SK-N-SH (cell line): ENCODE measurements at regions not wholly inside any gene's neighbourhood (a gene's known extent, or its start where the extent isn't known, plus 50 kb on each side); places are given as distances from the start of the nearest gene placed in this dataset.

ENCODE experiments used
- CTCF ChIA-PET: fragments of 300-600, 350-600 bp; formaldehyde crosslinking; extraction: SDS; loops from one replicate; lab custom pipeline; 2021; lab: Yijun Ruan, JAX
- POLR2A ChIA-PET: fragments of 350-600 bp; sonication (Branson Sonifier 250); formaldehyde crosslinking; extraction: SDS; loops from one replicate; lab custom pipeline; 2020; ENCODE audit warnings: antibody characterized with exemption, inconsistent platforms; lab: Yijun Ruan, JAX
- DNase-seq: peaks from one replicate; pipeline ENCODE4 v3.0.0; 2012
- H2AFZ ChIP-seq: fragments of 200-600 bp; sonication (generic); 2 replicates; pipeline ENCODE4 v1.8.1; 2016; ENCODE audit warnings: antibody characterized with exemption, mild to moderate bottlenecking, low read depth
- H3F3A ChIP-seq: fragments of 200-600 bp; sonication (generic); replicated peaks from 2 replicates; pipeline ENCODE3; 2016; ENCODE audit warnings: antibody characterized with exemption, mild to moderate bottlenecking; ENCODE audit not compliant: insufficient read depth
- H3K27ac ChIP-seq, 2 experiments: fragments of 200-500 bp in 1 of 2; fragments of 200-600 bp in 1 of 2; sonication (Bioruptor generic) in 1 of 2; sonication (generic), shearing (Covaris generic) in 1 of 2; 2 replicates each; pipeline versions ENCODE4 v1.5.1 to v1.6.1; 2014 to 2016; ENCODE audit warnings: low read depth in 2 of 2, inconsistent platforms in 1 of 2, low read length in 1 of 2, mild to moderate bottlenecking in 1 of 2, mixed read lengths in 1 of 2
- H3K27me3 ChIP-seq: fragments of 200-600 bp; sonication (generic), shearing (Covaris generic); 2 replicates; pipeline ENCODE4 v1.6.1; 2016; ENCODE audit warnings: mixed run types; ENCODE audit not compliant: insufficient read depth
- H3K36me3 ChIP-seq, 2 experiments: fragments of 200-500 bp in 1 of 2; fragments of 200-600 bp in 1 of 2; sonication (Bioruptor generic) in 1 of 2; sonication (generic) in 1 of 2; replicated peaks in 1 of 2; 2 replicates each; pipeline versions ENCODE3 to v1.5.1; 2014 to 2016; ENCODE audit warnings: low read length in 1 of 2, mild to moderate bottlenecking in 1 of 2; ENCODE audit not compliant: insufficient read depth in 2 of 2, control insufficient read depth in 1 of 2
- H3K4me1 ChIP-seq, 2 experiments: fragments of 200-500 bp in 1 of 2; fragments of 200-600 bp in 1 of 2; sonication (Bioruptor generic) in 1 of 2; sonication (generic), shearing (Covaris generic) in 1 of 2; 2 replicates each; pipeline versions ENCODE4 v1.5.1 to v1.6.1; 2014 to 2016; ENCODE audit warnings: low read depth in 1 of 2, low read length in 1 of 2, mixed run types in 1 of 2; ENCODE audit not compliant: insufficient read depth in 2 of 2, control insufficient read depth in 1 of 2
- H3K4me2 ChIP-seq: fragments of 200-600 bp; sonication (generic), shearing (Covaris generic); 2 replicates; pipeline ENCODE4 v1.6.1; 2017; ENCODE audit warnings: mixed run types
- H3K4me3 ChIP-seq, 2 experiments: fragments of 200-500 bp in 1 of 2; fragments of 200-600 bp in 1 of 2; sonication (Bioruptor generic) in 1 of 2; sonication (generic), shearing (Covaris generic) in 1 of 2; 2 replicates each; pipeline versions ENCODE4 v1.5.1 to v1.8.1; 2014 to 2016; ENCODE audit warnings: low read depth in 2 of 2, inconsistent platforms in 1 of 2, low read length in 1 of 2, mild to moderate bottlenecking in 1 of 2, mixed read lengths in 1 of 2, moderate library complexity in 1 of 2
- H3K79me2 ChIP-seq: fragments of 200-600 bp; sonication (generic); 2 replicates; pipeline ENCODE4 v1.8.1; 2017; ENCODE audit warnings: mild to moderate bottlenecking; ENCODE audit not compliant: insufficient read depth
- H3K9ac ChIP-seq: fragments of 200-600 bp; sonication (generic); 2 replicates; pipeline ENCODE4 v1.6.1; 2017; ENCODE audit warnings: mixed run types
- H3K9me2 ChIP-seq: fragments of 200-600 bp; sonication (generic); 2 replicates; pipeline ENCODE4 v1.6.1; 2017; ENCODE audit warnings: mixed run types
- H3K9me3 ChIP-seq: fragments of 200-600 bp; sonication (generic); 2 replicates; pipeline ENCODE4 v1.6.1; 2017; ENCODE audit warnings: mixed run types, mild to moderate bottlenecking, moderate library complexity
- H4K20me1 ChIP-seq: fragments of 200-600 bp; sonication (generic); 2 replicates; pipeline ENCODE4 v1.6.1; 2017; ENCODE audit warnings: mild to moderate bottlenecking, mixed run types; ENCODE audit not compliant: insufficient read depth
- ELF1 ChIP-seq: IDR thresholded peaks from 2 replicates; pipeline ENCODE4 v1.4.0; 2012
- EZH2phosphoT487 ChIP-seq: fragments of 200-600 bp; sonication (generic); IDR thresholded peaks from 2 replicates; pipeline ENCODE4 v1.6.1; 2017; ENCODE audit warnings: low read depth, mixed run types, mild to moderate bottlenecking, antibody characterized with exemption, moderate library complexity, borderline replicate concordance
- FOXM1 ChIP-seq: IDR thresholded peaks from 2 replicates; pipeline ENCODE4 v1.4.0; 2012; ENCODE audit warnings: low read depth, mild to moderate bottlenecking
- GABPA ChIP-seq: IDR thresholded peaks from 2 replicates; pipeline ENCODE4 v1.4.0; 2012; ENCODE audit warnings: low read depth, mild to moderate bottlenecking
- JUND ChIP-seq: IDR thresholded peaks from 2 replicates; pipeline ENCODE4 v1.4.0; 2012
- MAX ChIP-seq: IDR thresholded peaks from 2 replicates; pipeline ENCODE4 v1.4.0; 2012; ENCODE audit warnings: low read depth
- MEF2A ChIP-seq: IDR thresholded peaks from 2 replicates; pipeline ENCODE4 v1.4.0; 2012; ENCODE audit warnings: low read depth, borderline replicate concordance
- MXI1 ChIP-seq: IDR thresholded peaks from 2 replicates; pipeline ENCODE4 v1.6.1; 2012; ENCODE audit warnings: mild to moderate bottlenecking, low read depth, low read length, improper control_type of control experiment
- NRF1 ChIP-seq: IDR thresholded peaks from 2 replicates; pipeline ENCODE4 v1.6.1; 2012; ENCODE audit warnings: low read depth, mild to moderate bottlenecking, low read length
- POLR2AphosphoS5 ChIP-seq: IDR thresholded peaks from 2 replicates; pipeline ENCODE4 v1.6.1; 2012; ENCODE audit warnings: low read depth, low read length
- RAD21 ChIP-seq: IDR thresholded peaks from 2 replicates; pipeline ENCODE4 v1.6.1; 2012; ENCODE audit warnings: mild to moderate bottlenecking, low read length
- RCOR1 ChIP-seq: fragments of 150-350 bp; IDR thresholded peaks from 2 replicates; pipeline ENCODE4 v1.6.1; 2017; ENCODE audit warnings: antibody characterized with exemption, low read length
- REST ChIP-seq: IDR thresholded peaks from 2 replicates; pipeline ENCODE4 v1.6.1; 2012; ENCODE audit warnings: mild to moderate bottlenecking, low read depth, low read length, moderate library complexity
- RFX5 ChIP-seq: IDR thresholded peaks from 2 replicates; pipeline ENCODE4 v1.6.1; 2012; ENCODE audit warnings: mild to moderate bottlenecking, improper control_type of control experiment, low read length
- TAF1 ChIP-seq: IDR thresholded peaks from 2 replicates; pipeline ENCODE4 v1.6.1; 2012; ENCODE audit warnings: low read depth, mild to moderate bottlenecking, low read length, moderate library complexity, borderline replicate concordance
- TCF12 ChIP-seq: IDR thresholded peaks from 2 replicates; pipeline ENCODE4 v1.4.0; 2012
- TEAD4 ChIP-seq: IDR thresholded peaks from 2 replicates; pipeline ENCODE4 v1.4.0; 2012; ENCODE audit warnings: mild to moderate bottlenecking, borderline replicate concordance; ENCODE audit not compliant: insufficient read depth
- USF1 ChIP-seq: IDR thresholded peaks from 2 replicates; pipeline ENCODE4 v1.4.0; 2012; ENCODE audit warnings: low read depth, borderline replicate concordance
- USF2 ChIP-seq: fragments of 150-350 bp; IDR thresholded peaks from 2 replicates; pipeline ENCODE4 v1.6.1; 2017; ENCODE audit warnings: antibody characterized with exemption, low read length, low read depth, borderline replicate concordance
- YY1 ChIP-seq: IDR thresholded peaks from 2 replicates; pipeline ENCODE4 v1.4.0; 2012; ENCODE audit warnings: low read depth, mild to moderate bottlenecking
- WGBS: methylation state at CpG from one replicate; pipeline ENCODE4 v1.1.6; 2017; ENCODE audit warnings: low lambda C conversion rate; 5-methylcytosine and 5-hydroxymethylcytosine counted together

GRCh38 chr10:124223711-124224085, 130.3 kb upstream of the CHST15 start:
- DNase-seq, result no peak
- H3K4me1 ChIP-seq, result peaks cover 0 to 26% of the 10 kb centered on the region in 2 experiments; a peak in 1 of 4 replicates
- H3K9me2 ChIP-seq, result no peaks in the 10 kb centered on the region
- H4K20me1 ChIP-seq, result no peaks in the 10 kb centered on the region
- no peaks in the 10 kb centered on the region for H3K9me3 ChIP-seq
- H3K4me2 ChIP-seq, result no peak overlapping the region
- no peak overlapping the region for H3K9ac ChIP-seq
- H3K79me2 ChIP-seq, result no peaks in the 10 kb centered on the region
- TF ChIP-seq REST, result no peak
- no peak for TF ChIP-seq TCF12
- no peak for TF ChIP-seq JUND
- no peak for TF ChIP-seq GABPA
- TF ChIP-seq YY1, result no peak
- TF ChIP-seq ELF1, result no peak
- no peak for TF ChIP-seq MAX
- TF ChIP-seq RFX5, result no peak
- no peak for TF ChIP-seq NRF1
- TF ChIP-seq MXI1, result no peak
- no peak for TF ChIP-seq EZH2phosphoT487
- no peak for TF ChIP-seq RAD21
- TF ChIP-seq MEF2A, result no peak
- TF ChIP-seq FOXM1, result no peak
- TF ChIP-seq POLR2AphosphoS5, result no peak
- TF ChIP-seq RCOR1, result no peak
- TF ChIP-seq TEAD4, result no peak
- TF ChIP-seq USF2, result no peak
- TF ChIP-seq USF1, result no peak
- no peak for TF ChIP-seq TAF1
- no peak overlapping the region for H2AFZ ChIP-seq
- no peaks in the 10 kb centered on the region for H3K27me3 ChIP-seq
- H3K27ac ChIP-seq, result no peak overlapping the region
- ChIA-PET POLR2A (no interaction called here), CTCF (interaction anchor here (1.0 to 4.2 kb wide), 2 partner anchors 10 to 228 kb away, joined by 5 to 25 read pairs; no protein-coding TSS in a partner anchor)
- no peak overlapping the region for H3K4me3 ChIP-seq
- no peaks in the 10 kb centered on the region for H3F3A ChIP-seq
- 46% methylated on average over 5 of the region's 6 CpGs for WGBS
- H3K36me3 ChIP-seq, result no peaks in the 10 kb centered on the region
